Prostate gland (tissue), 2 donors: ENCODE measurements at regions not wholly inside any gene's neighbourhood (a gene's known extent, or its start where the extent isn't known, plus 50 kb on each side); places are given as distances from the start of the nearest gene placed in this dataset.

Source experiments
- DNase-seq: peaks from one replicate; pipeline ENCODE4 v3.0.0-alpha.2; 2019; ENCODE audit warnings: low spot score
- H3K27ac ChIP-seq, 2 donors: fragments of 200-600 bp; sonication (generic); 2 replicates each; pipeline ENCODE4 v1.5.1; 2017 to 2019
- H3K27me3 ChIP-seq: fragments of 200-600 bp; sonication (generic); replicated peaks from 2 replicates; pipeline ENCODE4 v1.5.1; 2019; ENCODE audit not compliant: insufficient read depth
- H3K36me3 ChIP-seq, 2 donors: fragments of 200-600 bp; sonication (generic); 1 replicate in 1 of 2; 2 replicates in 1 of 2; pipeline versions ENCODE4 v1.5.1 to v1.8.1; 2017 to 2019
- H3K4me1 ChIP-seq: fragments of 200-600 bp; sonication (generic); replicated peaks from 2 replicates; pipeline ENCODE4 v1.5.1; 2019
- H3K4me3 ChIP-seq, 2 donors: fragments of 200-600 bp; sonication (generic); 2 replicates each; pipeline ENCODE4 v1.5.1; 2017 to 2019
- H3K9me3 ChIP-seq: fragments of 200-600 bp; sonication (generic); 2 replicates; pipeline ENCODE4 v1.5.1; 2017
- POLR2A ChIP-seq: fragments of 450-650 bp; IDR thresholded peaks from one replicate; pipeline ENCODE4 v1.6.1; 2016; ENCODE audit warnings: antibody characterized with exemption, mild to moderate bottlenecking
- POLR2AphosphoS5 ChIP-seq: sonication (generic); formaldehyde crosslinking; IDR thresholded peaks from one replicate; pipeline ENCODE4 v1.6.1; 2017; ENCODE audit warnings: antibody characterized with exemption
- WGBS: methylation state at CpG from one replicate; pipeline ENCODE4 v1.1.5; 2018; 5-methylcytosine and 5-hydroxymethylcytosine counted together
- intact Hi-C: fragments of 100-400 bp; cut with DNase I; formaldehyde crosslinking; loops from one replicate; pipeline ENCODE4 v1.14.2; 2022
- TF ChIP-seq, protein P1 (sequence below), 4 experiments: fragments of 200-600 bp in 2 of 4; fragments of 450-650 bp in 2 of 4; sonication (generic) in 2 of 4; IDR thresholded peaks; 1 replicate in 3 of 4; 2 replicates in 1 of 4; pipeline ENCODE4 v1.5.1; 2016 to 2019; ENCODE audit warnings: antibody characterized with exemption in 4 of 4, mild to moderate bottlenecking in 2 of 4, moderate library complexity in 2 of 4

DNA sequence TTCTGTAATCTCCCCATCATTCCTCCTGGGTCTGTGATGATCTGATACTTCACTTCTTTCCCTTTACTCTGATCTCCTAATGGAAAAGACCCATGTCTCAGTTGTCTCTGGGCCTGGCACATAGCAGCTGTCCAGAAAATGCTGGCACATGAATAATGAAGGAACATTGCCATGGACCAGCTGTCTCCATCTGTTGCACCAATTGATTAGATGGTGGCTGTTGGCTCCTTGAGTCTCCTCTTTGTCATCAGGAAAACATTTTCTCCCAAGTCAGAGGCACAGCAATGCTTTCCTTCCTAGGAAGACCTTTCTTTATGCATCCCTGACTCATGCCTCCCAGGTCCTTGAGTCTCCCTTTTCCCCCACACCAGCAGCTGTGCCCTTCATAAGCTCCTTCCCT lies 286.2 kb upstream of the CXCR4 start:
- DNase-seq = no peak
- Histone ChIP-seq H3K4me3 (no peak overlapping the region), H3K27me3 (peaks cover 3% of the 10 kb centered on the region), H3K9me3 (no peaks in the 10 kb centered on the region), H3K36me3 (no peaks in the 10 kb centered on the region), H3K27ac (no peak overlapping the region), H3K4me1 (no peaks in the 10 kb centered on the region)
- intact Hi-C loops = no loop called here
- TF ChIP-seq, protein P1, sequence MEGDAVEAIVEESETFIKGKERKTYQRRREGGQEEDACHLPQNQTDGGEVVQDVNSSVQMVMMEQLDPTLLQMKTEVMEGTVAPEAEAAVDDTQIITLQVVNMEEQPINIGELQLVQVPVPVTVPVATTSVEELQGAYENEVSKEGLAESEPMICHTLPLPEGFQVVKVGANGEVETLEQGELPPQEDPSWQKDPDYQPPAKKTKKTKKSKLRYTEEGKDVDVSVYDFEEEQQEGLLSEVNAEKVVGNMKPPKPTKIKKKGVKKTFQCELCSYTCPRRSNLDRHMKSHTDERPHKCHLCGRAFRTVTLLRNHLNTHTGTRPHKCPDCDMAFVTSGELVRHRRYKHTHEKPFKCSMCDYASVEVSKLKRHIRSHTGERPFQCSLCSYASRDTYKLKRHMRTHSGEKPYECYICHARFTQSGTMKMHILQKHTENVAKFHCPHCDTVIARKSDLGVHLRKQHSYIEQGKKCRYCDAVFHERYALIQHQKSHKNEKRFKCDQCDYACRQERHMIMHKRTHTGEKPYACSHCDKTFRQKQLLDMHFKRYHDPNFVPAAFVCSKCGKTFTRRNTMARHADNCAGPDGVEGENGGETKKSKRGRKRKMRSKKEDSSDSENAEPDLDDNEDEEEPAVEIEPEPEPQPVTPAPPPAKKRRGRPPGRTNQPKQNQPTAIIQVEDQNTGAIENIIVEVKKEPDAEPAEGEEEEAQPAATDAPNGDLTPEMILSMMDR (IDR thresholded peaks at IDR 0.05) = no peak
- TF ChIP-seq POLR2AphosphoS5 (no peak), POLR2A (no peak)

GRCh38 chr2:136402281-136402680 lies 284.3 kb upstream of the CXCR4 start:
- intact Hi-C loops = no loop called here
- no peak for DNase-seq
- no peaks in the 10 kb centered on the region for H3K4me1 ChIP-seq
- H3K27ac ChIP-seq = no peak overlapping the region
- H3K9me3 ChIP-seq = no peaks in the 10 kb centered on the region
- H3K36me3 ChIP-seq = no peaks in the 10 kb centered on the region
- H3K4me3 ChIP-seq = no peak overlapping the region
- 67% methylated on average over 6 of the region's 6 CpGs for WGBS
- TF ChIP-seq POLR2AphosphoS5 = no peak
- no peak for TF ChIP-seq POLR2A
- TF ChIP-seq, protein P1 (IDR thresholded peaks at IDR 0.05) = no peak
- peaks cover 3% of the 10 kb centered on the region for H3K27me3 ChIP-seq

DNA sequence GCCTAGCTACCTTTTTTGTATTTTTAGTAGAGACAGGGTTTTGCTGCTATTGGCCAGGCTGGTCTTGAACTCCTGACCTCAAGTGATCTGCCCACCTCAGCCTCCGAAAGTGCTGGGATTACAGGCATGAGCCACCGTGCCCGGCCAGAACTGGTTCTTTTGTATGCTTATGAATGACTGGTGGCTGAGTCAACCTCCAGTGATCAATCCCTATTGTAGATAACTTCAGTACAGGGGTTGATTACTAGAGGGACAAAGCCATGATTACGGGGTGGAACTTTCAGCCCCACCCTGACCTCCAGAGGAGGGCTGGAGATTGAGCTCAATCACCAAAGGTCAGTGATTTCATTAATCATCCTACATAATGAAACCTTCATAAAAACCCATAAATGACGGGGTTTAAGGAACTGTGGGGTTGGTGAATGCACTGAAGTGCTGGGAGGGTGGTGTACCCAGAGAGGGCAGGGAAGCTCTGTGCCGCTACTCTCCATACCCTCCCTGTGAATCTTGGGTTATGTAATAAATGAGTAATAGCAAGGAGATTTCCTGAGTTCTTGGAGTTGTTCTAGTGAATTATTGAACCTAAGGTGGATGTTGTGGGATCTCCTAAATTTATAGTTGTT lies 281.8 kb upstream of the CXCR4 start:
- 84% methylated on average over 6 of the region's 6 CpGs for WGBS
- DNase-seq = no peak
- H3K27ac ChIP-seq = no peak overlapping the region
- TF ChIP-seq POLR2AphosphoS5 = no peak
- TF ChIP-seq, protein P1 (IDR thresholded peaks at IDR 0.05) = no peak
- TF ChIP-seq POLR2A = no peak
- intact Hi-C loops = no loop called here
- no peaks in the 10 kb centered on the region for H3K27me3 ChIP-seq
- no peaks in the 10 kb centered on the region for H3K36me3 ChIP-seq
- no peak overlapping the region for H3K4me3 ChIP-seq
- no peaks in the 10 kb centered on the region for H3K4me1 ChIP-seq
- H3K9me3 ChIP-seq = no peaks in the 10 kb centered on the region

GRCh38 chr2:136395582-136395981 lies 277.6 kb upstream of the CXCR4 start:
- Histone ChIP-seq H3K9me3 (no peaks in the 10 kb centered on the region), H3K36me3 (no peaks in the 10 kb centered on the region), H3K27ac (no peak overlapping the region), H3K4me3 (no peak overlapping the region), H3K4me1 (no peaks in the 10 kb centered on the region), H3K27me3 (no peaks in the 10 kb centered on the region)
- TF ChIP-seq, protein P1 (IDR thresholded peaks at IDR 0.05) = no peak
- TF ChIP-seq POLR2AphosphoS5 (no peak), POLR2A (no peak)
- WGBS = 98% methylated on average over 2 of the region's 2 CpGs
- intact Hi-C loops = no loop called here
- no peak for DNase-seq
